ENCODE measurements at regions not wholly inside any gene's neighbourhood (a gene's known extent, or its start where the extent isn't known, plus 50 kb on each side); places are given as distances from the start of the nearest gene placed in this dataset.
"Not testable (repeated sequence)": the region's sequence is repeated elsewhere in the genome, so short reads cannot be mapped to it uniquely, and the experiment has no call there.

GRCh38 chr7:91463330-91463729 lies 199.1 kb downstream of the FZD1 start:
- DNase-seq (ENCODE audit: low spot score): no peak

DNA sequence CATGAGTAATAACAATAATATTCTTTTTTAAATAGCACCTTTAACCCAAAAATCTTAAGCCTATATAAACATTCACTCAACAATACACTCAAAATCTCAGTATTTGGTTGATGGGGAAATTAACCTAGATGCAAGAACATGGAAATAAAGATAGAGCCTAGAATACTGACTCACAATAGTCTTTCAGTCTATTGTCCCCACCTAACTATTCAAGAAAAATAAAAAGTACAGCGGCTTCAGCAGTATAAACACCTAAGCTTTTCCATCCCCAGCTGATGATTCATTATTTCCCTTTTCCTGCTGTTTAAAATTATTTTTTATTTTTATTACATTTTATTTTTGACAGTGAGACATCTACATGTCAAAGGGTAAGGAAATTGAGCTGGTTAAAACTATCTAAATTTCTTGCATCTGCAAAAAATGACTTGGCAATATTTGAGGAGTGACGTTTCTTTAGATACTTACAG lies 201.4 kb downstream of the FZD1 start:
- no peak for DNase-seq (ENCODE audit: low spot score)

GRCh38 chr7:91468256-91468655 lies 204.0 kb downstream of the FZD1 start:
- DNase-seq (ENCODE audit: low spot score): no peak

GRCh38 chr7:91473619-91474018 lies 209.4 kb downstream of the FZD1 start:
- DNase-seq (ENCODE audit: low spot score): no peak

GRCh38 chr7:91474074-91474473 lies 209.8 kb downstream of the FZD1 start:
- DNase-seq (ENCODE audit: low spot score): no peak

- not testable (repeated sequence) for DNase-seq (ENCODE audit: low spot score)
Measured at GRCh38 chr7:91480470-91480869, 216.2 kb downstream of the FZD1 start.

GRCh38 chr7:91491868-91492267 lies 227.6 kb downstream of the FZD1 start:
- no peak for DNase-seq (ENCODE audit: low spot score)

- no peak for DNase-seq (ENCODE audit: low spot score)
Measured at GRCh38 chr7:91492317-91492716, 228.1 kb downstream of the FZD1 start.

- DNase-seq (ENCODE audit: low spot score): no peak
Measured at GRCh38 chr7:91492773-91493172, 228.5 kb downstream of the FZD1 start.

- DNase-seq (ENCODE audit: low spot score): no peak
Measured at GRCh38 chr7:91494450-91494849, 230.2 kb downstream of the FZD1 start.

- no peak for DNase-seq (ENCODE audit: low spot score)
Measured at GRCh38 chr7:91496251-91496820, 232.1 kb downstream of the FZD1 start.

- not testable (repeated sequence) for DNase-seq (ENCODE audit: low spot score)
Measured at GRCh38 chr7:91497277-91497676, 233.0 kb downstream of the FZD1 start.

DNA sequence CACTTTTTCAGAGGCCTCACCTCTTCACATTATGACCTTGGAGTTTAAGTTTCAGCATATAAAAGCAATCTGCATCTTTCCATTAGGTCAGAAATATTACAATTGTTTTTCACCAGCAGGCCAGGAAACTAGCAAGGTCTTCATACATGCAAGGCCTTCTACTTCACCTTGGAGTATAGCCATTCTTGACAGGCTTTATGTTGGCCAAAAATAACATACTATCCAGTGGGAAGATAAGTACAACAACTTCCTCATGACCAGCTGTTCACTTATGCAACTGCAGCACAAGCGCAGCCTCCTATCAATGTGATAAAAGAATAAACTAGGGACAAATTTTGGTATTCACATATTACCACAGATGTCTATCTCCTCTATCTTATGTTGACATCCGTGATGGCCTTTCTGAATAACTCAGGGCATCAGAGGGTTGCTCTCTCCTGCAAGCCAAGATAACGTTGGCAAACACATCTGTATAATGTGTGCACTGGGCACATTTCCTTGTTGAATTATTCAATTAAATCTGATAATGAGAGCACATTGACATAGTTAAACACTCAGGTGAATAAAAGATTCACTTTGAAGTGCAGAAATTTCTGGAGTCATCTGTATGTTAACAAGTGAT lies 239.8 kb downstream of the FZD1 start:
- no peak for DNase-seq (ENCODE audit: low spot score)

GRCh38 chr7:91504919-91505318 lies 240.7 kb downstream of the FZD1 start:
- no peak for DNase-seq (ENCODE audit: low spot score)

DNA sequence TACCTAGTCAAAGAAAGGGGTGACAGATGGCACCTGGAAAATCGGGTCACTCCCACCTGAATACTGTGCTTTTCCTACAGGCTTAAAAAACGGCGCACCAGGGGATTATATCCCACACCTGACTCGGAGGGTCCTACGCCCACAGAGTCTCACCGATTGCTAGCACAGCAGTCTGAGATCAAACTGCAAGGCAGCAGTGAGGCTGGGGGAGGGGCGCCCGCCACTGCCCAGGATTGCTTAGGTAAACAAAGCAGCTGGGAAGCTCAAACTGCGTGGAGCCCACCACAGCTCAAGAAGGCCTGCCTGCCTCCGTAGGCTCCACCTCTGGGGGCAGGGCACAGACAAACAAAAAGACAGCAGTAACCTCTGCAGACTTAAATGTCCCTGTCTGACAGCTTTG lies 242.7 kb downstream of the FZD1 start:
- not testable (repeated sequence) for DNase-seq (ENCODE audit: low spot score)

DNA sequence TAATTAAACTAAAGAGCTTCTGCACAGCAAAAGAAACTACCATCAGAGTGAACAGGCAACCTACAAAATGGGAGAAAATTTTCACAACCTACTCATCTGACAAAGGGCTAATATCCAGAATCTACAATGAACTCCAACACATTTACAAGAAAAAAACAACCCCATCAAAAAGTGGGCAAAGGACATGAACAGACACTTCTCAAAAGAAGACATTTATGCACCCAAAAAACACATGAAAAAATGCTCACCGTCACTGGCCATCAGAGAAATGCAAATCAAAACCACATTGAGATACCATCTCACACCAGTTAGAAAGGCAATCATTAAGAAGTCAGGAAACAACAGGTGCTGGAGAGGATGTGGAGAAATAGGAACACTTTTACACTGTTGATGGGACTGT lies 247.6 kb downstream of the FZD1 start:
- DNase-seq (ENCODE audit: low spot score): not testable (repeated sequence)

- DNase-seq (ENCODE audit: low spot score): no peak
Measured at GRCh38 chr7:91512958-91513357, 248.7 kb downstream of the FZD1 start.

DNA sequence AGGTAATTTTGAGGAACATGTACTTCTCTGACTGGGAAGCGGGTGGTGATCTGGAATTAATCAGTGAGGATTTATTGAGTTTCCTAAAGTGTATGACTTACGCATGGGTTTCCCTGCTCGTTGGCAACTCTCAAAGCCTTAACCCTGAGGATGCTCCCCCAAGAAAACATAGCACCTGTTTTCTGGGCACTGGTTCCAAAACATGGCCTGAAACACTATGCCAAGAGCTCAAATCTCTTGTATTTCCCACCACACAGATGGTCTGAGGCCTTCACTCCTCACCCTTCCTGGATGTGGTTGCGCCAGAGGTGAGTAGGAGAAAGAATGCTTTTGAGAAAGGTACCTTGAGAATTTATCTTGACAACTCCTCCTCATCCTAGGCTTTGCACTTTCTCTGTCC lies 250.4 kb downstream of the FZD1 start:
- no peak for DNase-seq (ENCODE audit: low spot score)

DNA sequence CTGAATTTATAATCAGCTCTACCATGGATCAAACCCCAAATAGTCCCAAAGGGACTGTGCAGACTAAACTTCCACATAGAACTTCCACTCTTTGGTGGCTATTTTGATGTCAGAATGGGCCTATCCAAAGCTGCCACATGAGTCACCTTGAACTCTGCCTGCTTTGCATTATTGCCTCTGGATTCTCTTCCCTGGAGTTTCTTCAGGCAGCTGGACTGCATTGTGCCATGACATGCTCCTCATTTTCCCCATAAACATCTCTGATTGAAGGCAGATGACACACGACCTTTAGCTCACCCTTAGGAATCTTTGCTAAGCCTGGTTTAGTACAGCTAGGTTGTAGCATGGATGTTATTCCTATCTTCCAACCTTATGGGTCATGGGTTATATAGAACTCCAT lies 251.7 kb downstream of the FZD1 start:
- DNase-seq (ENCODE audit: low spot score): no peak

- no peak for DNase-seq (ENCODE audit: low spot score)
Measured at GRCh38 chr7:91517201-91517785, 253.1 kb downstream of the FZD1 start.

DNA sequence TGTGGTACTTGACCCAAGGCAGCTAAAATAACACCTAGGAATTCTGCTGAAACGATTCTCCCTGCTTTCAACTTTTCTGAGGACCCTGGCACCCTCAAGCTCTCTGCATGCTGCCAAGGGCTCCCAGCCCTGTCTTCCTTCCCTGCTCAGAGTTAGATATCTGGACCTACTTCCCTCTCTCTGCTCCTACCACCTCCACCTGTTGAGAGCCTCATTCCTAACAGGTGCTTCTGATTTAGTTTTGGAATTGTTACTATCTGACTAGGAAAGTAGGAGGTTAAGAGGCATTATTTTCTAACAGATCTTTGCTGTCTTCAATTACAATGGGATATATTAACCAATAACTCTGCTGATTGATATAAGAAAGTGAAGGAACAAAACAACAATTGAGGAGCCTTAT lies 253.8 kb downstream of the FZD1 start:
- DNase-seq (ENCODE audit: low spot score): no peak

DNA sequence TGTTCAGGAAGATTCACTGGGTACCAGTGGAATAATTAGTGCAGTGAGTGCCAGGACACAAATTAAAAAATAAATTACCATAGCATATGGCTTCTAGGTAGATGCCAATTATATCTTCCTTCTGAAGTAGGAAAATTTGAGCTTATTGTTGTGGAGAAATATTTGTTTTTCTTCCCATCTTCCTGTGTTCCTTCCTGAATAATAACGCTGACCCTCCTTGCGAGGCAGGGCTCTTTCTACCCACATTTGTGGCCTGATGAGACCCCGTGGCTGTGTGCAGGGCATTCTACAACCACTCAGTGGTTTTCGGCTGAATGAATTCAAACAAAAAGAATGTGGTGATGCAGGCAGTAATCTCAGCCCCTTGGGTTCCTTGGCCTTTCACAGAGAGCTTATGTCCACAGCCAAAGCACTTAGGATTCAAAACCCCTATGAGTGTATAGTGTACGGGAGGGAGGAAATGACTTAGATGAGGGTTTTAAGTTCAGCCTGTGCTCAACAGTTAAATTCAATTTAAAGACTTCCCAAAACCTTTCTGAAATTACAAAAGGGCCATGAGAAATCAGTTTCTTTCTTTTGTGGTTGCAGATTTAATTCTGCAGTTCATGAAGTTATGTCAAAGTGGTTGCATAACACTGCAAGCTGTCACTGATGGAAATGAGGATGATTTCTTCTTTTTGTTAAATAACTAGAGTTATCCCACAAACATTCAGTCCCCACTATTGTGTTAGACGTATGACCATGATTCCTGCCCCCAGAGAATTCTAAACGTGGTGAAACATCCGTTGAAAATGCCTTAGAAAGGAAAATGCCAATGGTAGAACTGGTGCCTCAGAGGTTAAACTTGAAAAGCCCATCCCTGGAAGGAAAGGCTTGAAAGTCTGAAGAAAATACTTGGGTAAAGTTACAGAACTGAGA lies 255.3 kb downstream of the FZD1 start:
- no peak for DNase-seq (ENCODE audit: low spot score)

GRCh38 chr7:91520645-91521044 lies 256.4 kb downstream of the FZD1 start:
- no peak for DNase-seq (ENCODE audit: low spot score)

All from pons (tissue), 1 donor.